Medulla oblongata (tissue), 1 donor: ENCODE measurements at regions not wholly inside any gene's neighbourhood (a gene's known extent, or its start where the extent isn't known, plus 50 kb on each side); places are given as distances from the start of the nearest gene placed in this dataset.
"Not testable (repeated sequence)": the region's sequence is repeated elsewhere in the genome, so short reads cannot be mapped to it uniquely, and the experiment has no call there.

Experiments
- DNase-seq: peaks from one replicate; pipeline ENCODE4 v3.0.0-alpha.2; 2015; ENCODE audit errors: extremely low spot score

- not testable (repeated sequence) for DNase-seq
Observed at GRCh38 chr2:89756616-89757015, 1065.1 kb downstream of the RPIA start.

- DNase-seq = not testable (repeated sequence)
Observed at GRCh38 chr2:89758332-89759026, 1067.0 kb downstream of the RPIA start.

GRCh38 chr2:89760762-89761161, 1069.3 kb downstream of the RPIA start:
- not testable (repeated sequence) for DNase-seq

GRCh38 chr2:89761171-89761570, 1069.7 kb downstream of the RPIA start:
- not testable (repeated sequence) for DNase-seq

- not testable (repeated sequence) for DNase-seq
Observed at GRCh38 chr2:89761863-89762262, 1070.4 kb downstream of the RPIA start.

GRCh38 chr2:89762461-89763253, 1071.2 kb downstream of the RPIA start:
- not testable (repeated sequence) for DNase-seq

GRCh38 chr2:89763254-89763580, 1071.7 kb downstream of the RPIA start:
- no peak for DNase-seq

GRCh38 chr2:89763581-89764485, 1072.4 kb downstream of the RPIA start:
- no peak for DNase-seq

- not testable (repeated sequence) for DNase-seq
Observed at GRCh38 chr2:89764571-89765360, 1073.3 kb downstream of the RPIA start.

- not testable (repeated sequence) for DNase-seq
Observed at GRCh38 chr2:89765361-89765718, 1073.9 kb downstream of the RPIA start.

- DNase-seq = not testable (repeated sequence)
Observed at GRCh38 chr2:89766141-89766990, 1074.9 kb downstream of the RPIA start.

GRCh38 chr2:89767058-89767457, 1075.6 kb downstream of the RPIA start:
- not testable (repeated sequence) for DNase-seq

GRCh38 chr2:89767572-89768435, 1076.3 kb downstream of the RPIA start:
- no peak for DNase-seq

- DNase-seq = no peak
Observed at GRCh38 chr2:89775885-89776284, 1084.4 kb downstream of the RPIA start.

GRCh38 chr2:89780318-89780717, 1088.8 kb downstream of the RPIA start:
- DNase-seq = no peak

GRCh38 chr2:89781962-89782361, 1090.5 kb downstream of the RPIA start:
- DNase-seq = no peak

- no peak for DNase-seq
Observed at GRCh38 chr2:89784960-89785359, 1093.5 kb downstream of the RPIA start.

GRCh38 chr2:89785528-89785927, 1094.1 kb downstream of the RPIA start:
- not testable (repeated sequence) for DNase-seq

- DNase-seq = not testable (repeated sequence)
Observed at GRCh38 chr2:89786642-89787041, 1095.2 kb downstream of the RPIA start.
